ENCODE measurements at regions not wholly inside any gene's neighbourhood (a gene's known extent, or its start where the extent isn't known, plus 50 kb on each side); places are given as distances from the start of the nearest gene placed in this dataset.

DNA sequence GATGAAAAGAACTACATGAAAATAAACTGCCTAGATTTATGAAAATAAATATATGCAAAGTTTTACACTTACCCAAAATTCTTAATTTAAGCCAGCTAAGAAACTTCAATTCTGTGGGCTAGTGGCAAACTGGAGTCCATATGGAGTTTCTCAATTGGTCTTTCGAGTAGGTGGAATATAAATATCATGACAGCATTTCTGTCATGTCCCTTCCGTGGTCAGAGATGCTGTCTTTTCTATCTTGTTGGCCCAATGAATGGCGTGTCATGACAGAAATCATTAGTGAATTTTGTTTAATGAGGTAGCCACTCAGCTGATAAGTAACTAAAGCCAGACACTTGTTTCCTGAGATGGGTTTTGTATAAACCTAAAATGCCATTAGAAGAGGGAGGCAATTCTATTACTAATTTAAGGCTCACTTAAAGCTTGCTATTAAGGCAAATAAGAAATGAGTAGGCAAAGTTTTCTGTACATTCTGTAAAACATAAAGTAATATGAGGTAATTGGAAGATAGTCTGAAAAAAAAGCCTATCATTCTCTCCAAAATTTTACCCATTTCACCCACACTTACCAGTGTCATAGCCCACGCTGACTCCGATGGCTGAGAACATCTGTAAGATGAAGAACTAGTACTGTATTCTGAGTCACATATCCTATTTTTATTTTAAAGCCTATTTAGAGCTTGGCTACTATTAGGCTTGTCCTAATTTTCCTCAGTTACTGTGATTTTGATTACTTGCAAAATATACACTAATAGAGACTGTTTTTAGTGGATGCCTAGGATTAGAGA is 419.3 kb upstream of the MEF2C start:
- Histone ChIP-seq H3F3A (ENCODE audit: insufficient read depth, low read length, poor library complexity, severe bottlenecking) (no peaks in the 10 kb centered on the region), H3K27ac (ENCODE audit: low read length) (no peak overlapping the region), H2AFZ (ENCODE audit: low read depth, low read length) (no peak overlapping the region), H3K9me2 (ENCODE audit: insufficient read depth, low read length) (no peaks in the 10 kb centered on the region), H3K4me3 (ENCODE audit: low read length) (no peak overlapping the region), H3K36me3 (ENCODE audit: insufficient read depth, low read length) (no peaks in the 10 kb centered on the region), H3K4me2 (ENCODE audit: low read length) (no peak overlapping the region), H4K20me1 (ENCODE audit: insufficient read depth) (no peaks in the 10 kb centered on the region), H3K9me3 (ENCODE audit: low read length) (no peaks in the 10 kb centered on the region), H3K9ac (ENCODE audit: low read length) (no peak overlapping the region), H3K79me2 (replicated peaks; ENCODE audit: insufficient read depth, low read length) (no peaks in the 10 kb centered on the region), H3K27me3 (ENCODE audit: insufficient read depth, low read depth, low read length) (no peaks in the 10 kb centered on the region)
- TF ChIP-seq EZH2 (IDR thresholded peaks at IDR 0.05; ENCODE audit: borderline replicate concordance, insufficient read depth, low read length, poor library complexity, severe bottlenecking) = no peak
- no peak for TF ChIP-seq POLR2AphosphoS5 (IDR thresholded peaks at IDR 0.05)
- no peak for TF ChIP-seq SMC3 (conservative IDR thresholded peaks at IDR 0.05; ENCODE audit: poor library complexity)
- no peak for TF ChIP-seq CTCF (IDR thresholded peaks at IDR 0.05; ENCODE audit: poor library complexity, severe bottlenecking)
- no peak for TF ChIP-seq EP300 (conservative IDR thresholded peaks at IDR 0.05; ENCODE audit: poor library complexity, severe bottlenecking)
- TF ChIP-seq MXI1 (conservative IDR thresholded peaks at IDR 0.05; ENCODE audit: poor library complexity, severe bottlenecking) = no peak
- TF ChIP-seq TAF1 (IDR thresholded peaks at IDR 0.05; ENCODE audit: low read depth) = no peak

- no peaks in the 10 kb centered on the region for H3K9me2 ChIP-seq (ENCODE audit: insufficient read depth, low read length)
- H3K9me3 ChIP-seq (ENCODE audit: low read length) = no peaks in the 10 kb centered on the region
- H3K9ac ChIP-seq (ENCODE audit: low read length) = no peak overlapping the region
- H3K4me2 ChIP-seq (ENCODE audit: low read length) = no peak overlapping the region
- no peak overlapping the region for H3K4me3 ChIP-seq (ENCODE audit: low read length)
- no peak overlapping the region for H2AFZ ChIP-seq (ENCODE audit: low read depth, low read length)
- H3F3A ChIP-seq (ENCODE audit: insufficient read depth, low read length, poor library complexity, severe bottlenecking) = no peaks in the 10 kb centered on the region
- H3K79me2 ChIP-seq (replicated peaks; ENCODE audit: insufficient read depth, low read length) = no peaks in the 10 kb centered on the region
- no peaks in the 10 kb centered on the region for H4K20me1 ChIP-seq (ENCODE audit: insufficient read depth)
- TF ChIP-seq SMC3 (conservative IDR thresholded peaks at IDR 0.05; ENCODE audit: poor library complexity) = no peak
- TF ChIP-seq REST (IDR thresholded peaks at IDR 0.05; ENCODE audit: borderline replicate concordance) = no peak
- H3K36me3 ChIP-seq (ENCODE audit: insufficient read depth, low read length) = no peaks in the 10 kb centered on the region
- H3K27me3 ChIP-seq (ENCODE audit: insufficient read depth, low read depth, low read length) = no peaks in the 10 kb centered on the region
- H3K27ac ChIP-seq (ENCODE audit: low read length) = no peak overlapping the region
Observed at GRCh38 chr5:89301321-89302025, 418.5 kb upstream of the MEF2C start.

All from neural cell (in vitro differentiated cells).